KMS-11 (cell line): ENCODE measurements at regions not wholly inside any gene's neighbourhood (a gene's known extent, or its start where the extent isn't known, plus 50 kb on each side); places are given as distances from the start of the nearest gene placed in this dataset.
"Not testable (repeated sequence)": the region's sequence is repeated elsewhere in the genome, so short reads cannot be mapped to it uniquely, and the experiment has no call there.

Source experiments
- H2AFZ ChIP-seq: fragments of 200-600 bp; sonication (generic); 2 replicates; pipeline ENCODE4 v1.6.1; 2016; ENCODE audit warnings: antibody characterized with exemption, mixed run types, low read depth
- H3K27ac ChIP-seq: fragments of 200-600 bp; sonication (generic); 2 replicates; pipeline ENCODE4 v1.6.1; 2016; ENCODE audit warnings: mild to moderate bottlenecking, mixed run types
- H3K27me3 ChIP-seq: fragments of 200-600 bp; sonication (generic); 2 replicates; pipeline ENCODE4 v1.6.1; 2017; ENCODE audit warnings: mild to moderate bottlenecking, low read depth, mixed run types, moderate library complexity; ENCODE audit not compliant: insufficient read depth
- H3K36me3 ChIP-seq: fragments of 200-600 bp; sonication (generic); 2 replicates; pipeline ENCODE4 v1.6.1; 2017; ENCODE audit warnings: mild to moderate bottlenecking, mixed run types; ENCODE audit not compliant: insufficient read depth
- H3K4me1 ChIP-seq: fragments of 200-600 bp; sonication (generic); 2 replicates; pipeline ENCODE4 v1.6.1; 2016; ENCODE audit warnings: mild to moderate bottlenecking, low read depth, mixed run types; ENCODE audit not compliant: poor library complexity, severe bottlenecking
- H3K4me2 ChIP-seq: fragments of 200-600 bp; sonication (generic); 2 replicates; pipeline ENCODE4 v1.7.0; 2016; ENCODE audit warnings: mild to moderate bottlenecking, mixed run types
- H3K4me3 ChIP-seq: fragments of 200-600 bp; sonication (generic); IDR thresholded peaks from 2 replicates; pipeline ENCODE4 v1.6.1; 2017; ENCODE audit warnings: low read depth, low read length, mixed read lengths; ENCODE audit not compliant: insufficient read depth
- H3K79me2 ChIP-seq: fragments of 200-600 bp; sonication (generic); 2 replicates; pipeline ENCODE4 v1.6.1; 2016; ENCODE audit warnings: low read depth, mixed run types; ENCODE audit not compliant: insufficient read depth
- H3K9ac ChIP-seq: fragments of 200-600 bp; sonication (generic); 2 replicates; pipeline ENCODE4 v1.6.1; 2016; ENCODE audit warnings: mild to moderate bottlenecking, mixed run types
- H4K20me1 ChIP-seq: fragments of 200-600 bp; sonication (generic); 2 replicates; pipeline ENCODE4 v1.6.1; 2016; ENCODE audit warnings: mild to moderate bottlenecking, mixed run types; ENCODE audit not compliant: insufficient read depth
- TF ChIP-seq, protein P1 (sequence below): fragments of 200-600 bp; sonication (generic); conservative IDR thresholded peaks from 2 replicates; pipeline ENCODE4 v1.6.1; 2017; ENCODE audit warnings: low read depth, mild to moderate bottlenecking, antibody characterized with exemption, low read length, moderate library complexity, mixed read lengths

DNA sequence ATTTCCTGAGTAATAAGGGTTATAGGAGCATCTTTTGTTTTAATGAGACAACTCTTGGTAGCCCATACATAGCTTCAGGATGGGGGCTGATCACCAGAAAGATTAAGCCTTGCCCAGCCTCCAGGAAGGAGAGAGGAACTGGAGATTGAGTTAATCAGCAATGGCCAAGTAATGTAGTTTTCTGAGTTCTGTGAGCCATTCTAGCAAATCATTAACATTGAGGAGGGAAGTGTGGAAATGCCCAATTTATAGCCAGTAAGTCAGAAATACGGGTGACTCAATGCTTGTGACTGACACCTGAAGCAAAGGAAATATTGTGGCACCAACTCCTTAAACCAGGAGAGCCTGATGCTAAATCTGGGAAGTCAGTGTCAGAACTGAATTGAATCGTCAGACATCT lies 205.1 kb upstream of the SRD5A2 start:
- no peak overlapping the region for H2AFZ ChIP-seq

DNA sequence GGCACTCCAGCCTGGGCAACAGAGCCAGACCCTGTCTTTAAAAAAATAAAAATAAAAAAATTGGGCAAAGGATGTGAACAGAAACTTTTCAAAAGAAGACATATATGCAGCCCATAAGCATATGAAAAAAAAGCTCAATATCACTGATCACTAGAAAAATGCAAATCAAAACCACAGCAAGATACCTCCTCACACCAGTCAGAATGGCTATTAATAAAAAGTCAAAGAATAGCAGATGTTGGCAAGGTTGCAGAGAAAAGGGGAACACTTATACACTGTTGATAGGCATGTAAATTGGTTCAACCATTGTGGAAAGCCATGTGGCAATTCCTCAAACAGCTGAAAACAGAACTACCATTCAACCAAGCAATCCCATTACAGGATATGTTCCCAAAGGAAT lies 204.1 kb upstream of the SRD5A2 start:
- no peak overlapping the region for H3K27ac ChIP-seq

More for the DNA sequence above, 205.1 kb upstream of the SRD5A2 start:
- H3K27ac ChIP-seq: no peak overlapping the region
- H3K4me1 ChIP-seq: no peaks in the 10 kb centered on the region
- no peak overlapping the region for H3K4me2 ChIP-seq
- H3K36me3 ChIP-seq: no peaks in the 10 kb centered on the region
- H3K27me3 ChIP-seq: no peaks in the 10 kb centered on the region
- no peaks in the 10 kb centered on the region for H3K79me2 ChIP-seq
- no peaks in the 10 kb centered on the region for H4K20me1 ChIP-seq
- TF ChIP-seq, protein P1, sequence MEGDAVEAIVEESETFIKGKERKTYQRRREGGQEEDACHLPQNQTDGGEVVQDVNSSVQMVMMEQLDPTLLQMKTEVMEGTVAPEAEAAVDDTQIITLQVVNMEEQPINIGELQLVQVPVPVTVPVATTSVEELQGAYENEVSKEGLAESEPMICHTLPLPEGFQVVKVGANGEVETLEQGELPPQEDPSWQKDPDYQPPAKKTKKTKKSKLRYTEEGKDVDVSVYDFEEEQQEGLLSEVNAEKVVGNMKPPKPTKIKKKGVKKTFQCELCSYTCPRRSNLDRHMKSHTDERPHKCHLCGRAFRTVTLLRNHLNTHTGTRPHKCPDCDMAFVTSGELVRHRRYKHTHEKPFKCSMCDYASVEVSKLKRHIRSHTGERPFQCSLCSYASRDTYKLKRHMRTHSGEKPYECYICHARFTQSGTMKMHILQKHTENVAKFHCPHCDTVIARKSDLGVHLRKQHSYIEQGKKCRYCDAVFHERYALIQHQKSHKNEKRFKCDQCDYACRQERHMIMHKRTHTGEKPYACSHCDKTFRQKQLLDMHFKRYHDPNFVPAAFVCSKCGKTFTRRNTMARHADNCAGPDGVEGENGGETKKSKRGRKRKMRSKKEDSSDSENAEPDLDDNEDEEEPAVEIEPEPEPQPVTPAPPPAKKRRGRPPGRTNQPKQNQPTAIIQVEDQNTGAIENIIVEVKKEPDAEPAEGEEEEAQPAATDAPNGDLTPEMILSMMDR: no peak
- no peak overlapping the region for H3K4me3 ChIP-seq
- no peak overlapping the region for H3K9ac ChIP-seq

DNA sequence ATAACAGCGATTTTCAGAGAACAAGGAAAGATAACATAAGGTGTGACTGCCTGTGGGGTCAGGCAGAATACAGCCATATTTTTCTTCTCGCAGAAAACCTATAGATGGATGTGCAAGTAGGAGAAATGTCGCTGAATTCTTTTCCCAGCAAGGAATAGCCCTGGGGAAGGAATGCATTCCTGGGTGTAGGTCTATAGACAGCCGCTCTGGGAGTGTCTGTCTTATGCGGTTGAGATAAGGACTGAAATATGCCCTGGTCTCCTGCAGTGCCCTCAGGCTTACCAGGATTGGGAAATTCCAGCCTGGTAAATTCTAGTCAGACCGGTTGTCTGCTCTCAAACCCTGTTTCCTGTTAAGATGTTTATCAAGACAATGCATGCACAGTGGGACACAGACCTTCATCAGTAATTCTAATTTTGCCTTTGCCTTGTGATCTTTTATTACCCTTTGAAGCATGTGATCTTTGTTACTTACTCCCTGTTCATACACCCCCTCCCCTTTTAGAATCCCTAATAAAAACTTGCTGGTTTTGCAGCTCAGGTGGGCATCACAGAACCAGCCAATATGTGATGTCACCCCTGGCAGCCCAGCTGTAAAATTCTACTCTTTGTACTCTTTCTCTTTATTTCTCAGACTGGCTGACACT lies 202.8 kb upstream of the SRD5A2 start:
- not testable (repeated sequence) for H3K27ac ChIP-seq, H3K27me3 ChIP-seq, H2AFZ ChIP-seq, H3K79me2 ChIP-seq, H3K4me3 ChIP-seq, H4K20me1 ChIP-seq, H3K9ac ChIP-seq, H3K4me1 ChIP-seq, H3K36me3 ChIP-seq, H3K4me2 ChIP-seq

More for the DNA sequence above, 204.1 kb upstream of the SRD5A2 start:
- H3K4me1 ChIP-seq: no peaks in the 10 kb centered on the region
- H4K20me1 ChIP-seq: no peaks in the 10 kb centered on the region
- H3K79me2 ChIP-seq: no peaks in the 10 kb centered on the region
- no peak overlapping the region for H3K4me2 ChIP-seq
- H3K9ac ChIP-seq: no peak overlapping the region
- TF ChIP-seq, protein P1: no peak
- H3K4me3 ChIP-seq: no peak overlapping the region
- no peaks in the 10 kb centered on the region for H3K36me3 ChIP-seq
- H2AFZ ChIP-seq: no peak overlapping the region
- no peaks in the 10 kb centered on the region for H3K27me3 ChIP-seq

DNA sequence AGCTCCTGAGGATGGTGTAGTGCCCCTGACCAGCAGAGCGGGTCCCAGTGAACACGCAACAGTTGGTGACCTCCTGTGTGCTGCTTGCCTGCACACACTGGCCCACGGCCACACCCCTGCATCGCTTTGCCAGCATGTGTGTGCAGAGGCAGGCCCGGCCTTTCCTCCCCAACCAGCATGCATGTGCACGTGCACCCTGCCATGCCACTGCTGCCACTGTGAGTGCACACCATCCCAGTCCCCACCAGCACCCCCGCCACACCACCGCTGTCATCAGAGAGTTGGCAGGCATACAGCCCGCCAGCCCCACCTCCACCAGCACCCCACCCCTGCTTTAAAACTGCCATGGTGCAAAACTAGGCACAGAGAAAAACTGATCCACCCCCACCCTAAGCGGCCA lies 197.4 kb upstream of the SRD5A2 start:
- Histone ChIP-seq H3K27me3 (no peaks in the 10 kb centered on the region), H3K4me2 (no peak overlapping the region), H3K4me1 (no peaks in the 10 kb centered on the region), H3K9ac (no peak overlapping the region), H2AFZ (no peak overlapping the region), H4K20me1 (no peaks in the 10 kb centered on the region), H3K4me3 (no peak overlapping the region), H3K79me2 (no peaks in the 10 kb centered on the region), H3K36me3 (no peaks in the 10 kb centered on the region), H3K27ac (no peak overlapping the region)
- TF ChIP-seq, protein P1: no peak

DNA sequence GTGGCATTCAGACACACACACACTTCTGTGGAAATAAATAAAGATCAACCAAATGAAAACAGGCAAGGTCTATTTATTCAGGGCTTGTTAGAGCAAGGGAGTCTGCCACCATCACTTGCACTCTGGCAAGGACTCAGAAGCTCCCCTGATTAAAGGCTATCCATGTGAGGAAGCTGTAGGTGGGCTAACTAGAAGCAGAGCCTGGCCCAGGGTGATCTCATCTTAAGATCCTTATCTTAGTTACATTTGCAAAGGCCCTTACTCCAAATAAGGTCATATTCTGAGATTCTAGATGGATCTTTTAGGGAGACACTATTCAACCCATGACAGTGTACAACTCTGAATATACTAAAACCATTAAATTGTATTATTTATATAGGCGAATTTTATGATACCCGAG lies 190.0 kb upstream of the SRD5A2 start:
- Histone ChIP-seq H3K4me2 (no peak overlapping the region), H3K27ac (no peak overlapping the region), H3K4me1 (no peaks in the 10 kb centered on the region), H3K79me2 (no peaks in the 10 kb centered on the region), H3K27me3 (no peaks in the 10 kb centered on the region), H3K36me3 (no peaks in the 10 kb centered on the region), H2AFZ (no peak overlapping the region), H4K20me1 (no peaks in the 10 kb centered on the region), H3K9ac (no peak overlapping the region), H3K4me3 (no peak overlapping the region)
- TF ChIP-seq, protein P1: no peak
